SK-N-SH (cell line): ENCODE measurements at regions not wholly inside any gene's neighbourhood (a gene's known extent, or its start where the extent isn't known, plus 50 kb on each side); places are given as distances from the start of the nearest gene placed in this dataset.
A peak's percentile ranks its signal among the peaks of the same experiment; 100 is the strongest.

Experiments used
- CTCF ChIA-PET: fragments of 300-600, 350-600 bp; formaldehyde crosslinking; extraction: SDS; loops from one replicate; lab custom pipeline; 2021; lab: Yijun Ruan, JAX
- POLR2A ChIA-PET: fragments of 350-600 bp; sonication (Branson Sonifier 250); formaldehyde crosslinking; extraction: SDS; loops from one replicate; lab custom pipeline; 2020; ENCODE audit warnings: antibody characterized with exemption, inconsistent platforms; lab: Yijun Ruan, JAX
- DNase-seq: peaks from one replicate; pipeline ENCODE4 v3.0.0; 2012
- H2AFZ ChIP-seq: fragments of 200-600 bp; sonication (generic); 2 replicates; pipeline ENCODE4 v1.8.1; 2016; ENCODE audit warnings: antibody characterized with exemption, mild to moderate bottlenecking, low read depth
- H3F3A ChIP-seq: fragments of 200-600 bp; sonication (generic); replicated peaks from 2 replicates; pipeline ENCODE3; 2016; ENCODE audit warnings: antibody characterized with exemption, mild to moderate bottlenecking; ENCODE audit not compliant: insufficient read depth
- H3K27ac ChIP-seq, 2 experiments: fragments of 200-500 bp in 1 of 2; fragments of 200-600 bp in 1 of 2; sonication (Bioruptor generic) in 1 of 2; sonication (generic), shearing (Covaris generic) in 1 of 2; 2 replicates each; pipeline versions ENCODE4 v1.5.1 to v1.6.1; 2014 to 2016; ENCODE audit warnings: low read depth in 2 of 2, inconsistent platforms in 1 of 2, low read length in 1 of 2, mild to moderate bottlenecking in 1 of 2, mixed read lengths in 1 of 2
- H3K27me3 ChIP-seq: fragments of 200-600 bp; sonication (generic), shearing (Covaris generic); 2 replicates; pipeline ENCODE4 v1.6.1; 2016; ENCODE audit warnings: mixed run types; ENCODE audit not compliant: insufficient read depth
- H3K36me3 ChIP-seq, 2 experiments: fragments of 200-500 bp in 1 of 2; fragments of 200-600 bp in 1 of 2; sonication (Bioruptor generic) in 1 of 2; sonication (generic) in 1 of 2; replicated peaks in 1 of 2; 2 replicates each; pipeline versions ENCODE3 to v1.5.1; 2014 to 2016; ENCODE audit warnings: low read length in 1 of 2, mild to moderate bottlenecking in 1 of 2; ENCODE audit not compliant: insufficient read depth in 2 of 2, control insufficient read depth in 1 of 2
- H3K4me1 ChIP-seq, 2 experiments: fragments of 200-500 bp in 1 of 2; fragments of 200-600 bp in 1 of 2; sonication (Bioruptor generic) in 1 of 2; sonication (generic), shearing (Covaris generic) in 1 of 2; 2 replicates each; pipeline versions ENCODE4 v1.5.1 to v1.6.1; 2014 to 2016; ENCODE audit warnings: low read depth in 1 of 2, low read length in 1 of 2, mixed run types in 1 of 2; ENCODE audit not compliant: insufficient read depth in 2 of 2, control insufficient read depth in 1 of 2
- H3K4me2 ChIP-seq: fragments of 200-600 bp; sonication (generic), shearing (Covaris generic); 2 replicates; pipeline ENCODE4 v1.6.1; 2017; ENCODE audit warnings: mixed run types
- H3K4me3 ChIP-seq, 2 experiments: fragments of 200-500 bp in 1 of 2; fragments of 200-600 bp in 1 of 2; sonication (Bioruptor generic) in 1 of 2; sonication (generic), shearing (Covaris generic) in 1 of 2; 2 replicates each; pipeline versions ENCODE4 v1.5.1 to v1.8.1; 2014 to 2016; ENCODE audit warnings: low read depth in 2 of 2, inconsistent platforms in 1 of 2, low read length in 1 of 2, mild to moderate bottlenecking in 1 of 2, mixed read lengths in 1 of 2, moderate library complexity in 1 of 2
- H3K79me2 ChIP-seq: fragments of 200-600 bp; sonication (generic); 2 replicates; pipeline ENCODE4 v1.8.1; 2017; ENCODE audit warnings: mild to moderate bottlenecking; ENCODE audit not compliant: insufficient read depth
- H3K9ac ChIP-seq: fragments of 200-600 bp; sonication (generic); 2 replicates; pipeline ENCODE4 v1.6.1; 2017; ENCODE audit warnings: mixed run types
- H3K9me2 ChIP-seq: fragments of 200-600 bp; sonication (generic); 2 replicates; pipeline ENCODE4 v1.6.1; 2017; ENCODE audit warnings: mixed run types
- H3K9me3 ChIP-seq: fragments of 200-600 bp; sonication (generic); 2 replicates; pipeline ENCODE4 v1.6.1; 2017; ENCODE audit warnings: mixed run types, mild to moderate bottlenecking, moderate library complexity
- H4K20me1 ChIP-seq: fragments of 200-600 bp; sonication (generic); 2 replicates; pipeline ENCODE4 v1.6.1; 2017; ENCODE audit warnings: mild to moderate bottlenecking, mixed run types; ENCODE audit not compliant: insufficient read depth
- ELF1 ChIP-seq: IDR thresholded peaks from 2 replicates; pipeline ENCODE4 v1.4.0; 2012
- EP300 ChIP-seq, 2 experiments: IDR thresholded peaks; 2 replicates each; pipeline versions ENCODE4 v1.4.0 to v1.6.1; 2012; ENCODE audit warnings: borderline replicate concordance in 1 of 2, low read depth in 1 of 2, low read length in 1 of 2
- EZH2phosphoT487 ChIP-seq: fragments of 200-600 bp; sonication (generic); IDR thresholded peaks from 2 replicates; pipeline ENCODE4 v1.6.1; 2017; ENCODE audit warnings: low read depth, mixed run types, mild to moderate bottlenecking, antibody characterized with exemption, moderate library complexity, borderline replicate concordance
- FOSL2 ChIP-seq: IDR thresholded peaks from 2 replicates; pipeline ENCODE4 v1.4.0; 2012; ENCODE audit warnings: low read depth, mild to moderate bottlenecking, moderate library complexity, borderline replicate concordance
- FOXM1 ChIP-seq: IDR thresholded peaks from 2 replicates; pipeline ENCODE4 v1.4.0; 2012; ENCODE audit warnings: low read depth, mild to moderate bottlenecking
- GABPA ChIP-seq: IDR thresholded peaks from 2 replicates; pipeline ENCODE4 v1.4.0; 2012; ENCODE audit warnings: low read depth, mild to moderate bottlenecking
- MEF2A ChIP-seq: IDR thresholded peaks from 2 replicates; pipeline ENCODE4 v1.4.0; 2012; ENCODE audit warnings: low read depth, borderline replicate concordance
- MXI1 ChIP-seq: IDR thresholded peaks from 2 replicates; pipeline ENCODE4 v1.6.1; 2012; ENCODE audit warnings: mild to moderate bottlenecking, low read depth, low read length, improper control_type of control experiment
- NFIC ChIP-seq: IDR thresholded peaks from 2 replicates; pipeline ENCODE4 v1.4.0; 2012; ENCODE audit warnings: borderline replicate concordance
- POLR2AphosphoS5 ChIP-seq: IDR thresholded peaks from 2 replicates; pipeline ENCODE4 v1.6.1; 2012; ENCODE audit warnings: low read depth, low read length
- RAD21 ChIP-seq: IDR thresholded peaks from 2 replicates; pipeline ENCODE4 v1.6.1; 2012; ENCODE audit warnings: mild to moderate bottlenecking, low read length
- RFX5 ChIP-seq: IDR thresholded peaks from 2 replicates; pipeline ENCODE4 v1.6.1; 2012; ENCODE audit warnings: mild to moderate bottlenecking, improper control_type of control experiment, low read length
- SIN3A ChIP-seq: IDR thresholded peaks from 2 replicates; pipeline ENCODE4 v1.6.1; 2012; ENCODE audit warnings: low read depth, mild to moderate bottlenecking, low read length, moderate library complexity, borderline replicate concordance
- SMC3 ChIP-seq: IDR thresholded peaks from 2 replicates; pipeline ENCODE4 v1.6.1; 2012; ENCODE audit warnings: low read depth, low read length, improper control_type of control experiment
- TEAD4 ChIP-seq: IDR thresholded peaks from 2 replicates; pipeline ENCODE4 v1.4.0; 2012; ENCODE audit warnings: mild to moderate bottlenecking, borderline replicate concordance; ENCODE audit not compliant: insufficient read depth
- USF1 ChIP-seq: IDR thresholded peaks from 2 replicates; pipeline ENCODE4 v1.4.0; 2012; ENCODE audit warnings: low read depth, borderline replicate concordance
- YY1 ChIP-seq: IDR thresholded peaks from 2 replicates; pipeline ENCODE4 v1.4.0; 2012; ENCODE audit warnings: low read depth, mild to moderate bottlenecking
- WGBS: methylation state at CpG from one replicate; pipeline ENCODE4 v1.1.6; 2017; ENCODE audit warnings: low lambda C conversion rate; 5-methylcytosine and 5-hydroxymethylcytosine counted together
- TF ChIP-seq, protein P1 (sequence below): IDR thresholded peaks from 2 replicates; pipeline ENCODE4 v1.6.1; 2012; ENCODE audit warnings: mild to moderate bottlenecking, low read depth, low read length, moderate library complexity
- TF ChIP-seq, protein P2 (sequence below): IDR thresholded peaks from 2 replicates; pipeline ENCODE4 v1.4.0; 2012; ENCODE audit warnings: low read depth
- TF ChIP-seq, protein P3 (sequence below): fragments of 150-350 bp; IDR thresholded peaks from 2 replicates; pipeline ENCODE4 v1.6.1; 2017; ENCODE audit warnings: antibody characterized with exemption, low read length, low read depth, borderline replicate concordance

GRCh38 chr11:122189229-122189628 is 73.2 kb upstream of the BLID start (continued):
- TF ChIP-seq, protein P1, sequence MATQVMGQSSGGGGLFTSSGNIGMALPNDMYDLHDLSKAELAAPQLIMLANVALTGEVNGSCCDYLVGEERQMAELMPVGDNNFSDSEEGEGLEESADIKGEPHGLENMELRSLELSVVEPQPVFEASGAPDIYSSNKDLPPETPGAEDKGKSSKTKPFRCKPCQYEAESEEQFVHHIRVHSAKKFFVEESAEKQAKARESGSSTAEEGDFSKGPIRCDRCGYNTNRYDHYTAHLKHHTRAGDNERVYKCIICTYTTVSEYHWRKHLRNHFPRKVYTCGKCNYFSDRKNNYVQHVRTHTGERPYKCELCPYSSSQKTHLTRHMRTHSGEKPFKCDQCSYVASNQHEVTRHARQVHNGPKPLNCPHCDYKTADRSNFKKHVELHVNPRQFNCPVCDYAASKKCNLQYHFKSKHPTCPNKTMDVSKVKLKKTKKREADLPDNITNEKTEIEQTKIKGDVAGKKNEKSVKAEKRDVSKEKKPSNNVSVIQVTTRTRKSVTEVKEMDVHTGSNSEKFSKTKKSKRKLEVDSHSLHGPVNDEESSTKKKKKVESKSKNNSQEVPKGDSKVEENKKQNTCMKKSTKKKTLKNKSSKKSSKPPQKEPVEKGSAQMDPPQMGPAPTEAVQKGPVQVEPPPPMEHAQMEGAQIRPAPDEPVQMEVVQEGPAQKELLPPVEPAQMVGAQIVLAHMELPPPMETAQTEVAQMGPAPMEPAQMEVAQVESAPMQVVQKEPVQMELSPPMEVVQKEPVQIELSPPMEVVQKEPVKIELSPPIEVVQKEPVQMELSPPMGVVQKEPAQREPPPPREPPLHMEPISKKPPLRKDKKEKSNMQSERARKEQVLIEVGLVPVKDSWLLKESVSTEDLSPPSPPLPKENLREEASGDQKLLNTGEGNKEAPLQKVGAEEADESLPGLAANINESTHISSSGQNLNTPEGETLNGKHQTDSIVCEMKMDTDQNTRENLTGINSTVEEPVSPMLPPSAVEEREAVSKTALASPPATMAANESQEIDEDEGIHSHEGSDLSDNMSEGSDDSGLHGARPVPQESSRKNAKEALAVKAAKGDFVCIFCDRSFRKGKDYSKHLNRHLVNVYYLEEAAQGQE, result no peak
- TF ChIP-seq EZH2phosphoT487, result no peak
- peak; percentile 95 for TF ChIP-seq NFIC
- TF ChIP-seq, protein P2, sequence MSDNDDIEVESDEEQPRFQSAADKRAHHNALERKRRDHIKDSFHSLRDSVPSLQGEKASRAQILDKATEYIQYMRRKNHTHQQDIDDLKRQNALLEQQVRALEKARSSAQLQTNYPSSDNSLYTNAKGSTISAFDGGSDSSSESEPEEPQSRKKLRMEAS, result peak; percentile 71; the same call in 1 of the 2 replicates
- TF ChIP-seq EP300 (IDR thresholded peaks at IDR 0.05; ENCODE audit: borderline replicate concordance in 1 of 2, low read depth in 1 of 2, low read length in 1 of 2), result peak; percentile 35 to 99; a peak in 3 of 4 replicates
- peak; percentile 72; the same call in 1 of the 2 replicates for TF ChIP-seq POLR2AphosphoS5
- TF ChIP-seq FOXM1, result peak; percentile 96

GRCh38 chr11:122187373-122188165 is 71.6 kb upstream of the BLID start:
- H3K9ac ChIP-seq, result no peak overlapping the region
- H3K27ac ChIP-seq, result peak overlapping the region in 1 of 2 experiments; percentile 99; a peak in 2 of 4 replicates
- no peak overlapping the region for H3K4me3 ChIP-seq
- H3K79me2 ChIP-seq, result peaks cover 75% of the 10 kb centered on the region
- H4K20me1 ChIP-seq, result no peaks in the 10 kb centered on the region
- no peaks in the 10 kb centered on the region for H3K27me3 ChIP-seq
- H3K9me2 ChIP-seq, result no peaks in the 10 kb centered on the region
- 96% methylated on average over 9 of the region's 9 CpGs for WGBS
- TF ChIP-seq MEF2A (no peak), ELF1 (no peak), GABPA (no peak), USF1 (no peak), RAD21 (no peak), YY1 (no peak), SIN3A (no peak), RFX5 (no peak), NFIC (no peak), SMC3 (no peak), FOSL2 (no peak), EZH2phosphoT487 (no peak), MXI1 (no peak), TEAD4 (no peak)
- TF ChIP-seq, protein P3, sequence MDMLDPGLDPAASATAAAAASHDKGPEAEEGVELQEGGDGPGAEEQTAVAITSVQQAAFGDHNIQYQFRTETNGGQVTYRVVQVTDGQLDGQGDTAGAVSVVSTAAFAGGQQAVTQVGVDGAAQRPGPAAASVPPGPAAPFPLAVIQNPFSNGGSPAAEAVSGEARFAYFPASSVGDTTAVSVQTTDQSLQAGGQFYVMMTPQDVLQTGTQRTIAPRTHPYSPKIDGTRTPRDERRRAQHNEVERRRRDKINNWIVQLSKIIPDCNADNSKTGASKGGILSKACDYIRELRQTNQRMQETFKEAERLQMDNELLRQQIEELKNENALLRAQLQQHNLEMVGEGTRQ, result no peak
- TF ChIP-seq, all 33 proteins: peak for 0
- Histone ChIP-seq H3K4me2 (no peak overlapping the region), H3K36me3 (peaks cover 0 to 22% of the 10 kb centered on the region in 2 experiments), H3F3A (peaks cover 73% of the 10 kb centered on the region), H2AFZ (no peak overlapping the region), H3K4me1 (peaks cover 0 to 33% of the 10 kb centered on the region in 2 experiments; a peak in 3 of 4 replicates), H3K9me3 (no peaks in the 10 kb centered on the region; the same call in 1 of the 2 replicates)
- CTCF ChIA-PET, result interaction anchor here (2.3 kb wide), 1 partner anchor 15 kb away, joined by 9 read pairs; no protein-coding TSS in a partner anchor
- POLR2A ChIA-PET, result no interaction called here
- DNase-seq, result no peak
